NCI-H748 (cell line): ENCODE measurements at regions not wholly inside any gene's neighbourhood (a gene's known extent, or its start where the extent isn't known, plus 50 kb on each side); places are given as distances from the start of the nearest gene placed in this dataset.
A peak's percentile ranks its signal among the peaks of the same experiment; 100 is the strongest.
"Not testable (repeated sequence)": the region's sequence is repeated elsewhere in the genome, so short reads cannot be mapped to it uniquely, and the experiment has no call there.

ENCODE experiments used
- DNase-seq: peaks from one replicate; lab custom pipeline; 2025; ENCODE audit not compliant: unreplicated experiment; lab: John Stamatoyannopoulos, UW

- DNase-seq = no peak
Observed at GRCh38 chr1:2948751-2949680, 72.3 kb upstream of the ACTRT2 start.

- no peak for DNase-seq
Observed at GRCh38 chr1:2949966-2950925, 71.0 kb upstream of the ACTRT2 start.

DNA sequence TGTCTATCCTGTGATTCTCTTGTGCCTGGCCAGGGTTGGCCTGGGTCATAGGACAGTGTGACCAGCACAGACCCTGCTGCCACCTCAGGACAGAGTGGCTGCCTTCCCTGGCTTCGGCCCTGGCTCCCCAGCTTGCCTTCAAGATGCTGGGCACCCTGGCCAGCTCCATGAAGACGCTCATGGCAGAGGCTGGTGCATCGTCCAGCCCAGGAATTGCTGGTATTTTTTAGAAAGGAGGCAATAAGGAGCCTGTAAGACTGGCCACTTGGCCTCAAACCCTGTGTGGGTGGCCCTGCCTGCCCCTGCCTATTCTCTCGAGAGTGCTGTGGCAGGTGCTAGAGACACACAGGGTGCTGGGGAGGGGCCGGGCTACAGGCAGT is 70.4 kb upstream of the ACTRT2 start:
- no peak for DNase-seq

DNA sequence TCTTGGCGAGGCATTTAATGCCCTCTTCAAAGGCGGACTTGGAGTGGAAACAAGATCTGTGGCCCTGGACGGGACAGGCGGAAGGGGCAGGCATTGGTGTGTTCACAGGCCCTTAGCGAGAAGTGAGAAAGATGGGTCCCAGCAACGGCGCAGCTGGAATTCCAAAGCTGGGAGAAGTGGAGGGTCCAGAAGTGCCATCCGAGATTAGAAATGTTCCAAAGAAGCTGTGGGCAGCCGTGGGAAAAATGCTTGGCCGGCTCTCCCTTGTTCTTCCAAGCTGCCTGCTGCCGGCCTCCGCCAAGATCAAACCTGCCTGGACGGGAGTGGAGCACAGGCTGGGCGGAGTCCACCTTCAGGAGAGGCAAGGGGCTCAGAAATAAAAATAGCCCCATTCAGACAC is 69.4 kb upstream of the ACTRT2 start:
- DNase-seq = no peak

- DNase-seq = no peak
Observed at GRCh38 chr1:2952371-2952770, 68.9 kb upstream of the ACTRT2 start.

GRCh38 chr1:2952992-2953391 is 68.3 kb upstream of the ACTRT2 start:
- no peak for DNase-seq

- DNase-seq = no peak
Observed at GRCh38 chr1:2953688-2954285, 67.5 kb upstream of the ACTRT2 start.

DNA sequence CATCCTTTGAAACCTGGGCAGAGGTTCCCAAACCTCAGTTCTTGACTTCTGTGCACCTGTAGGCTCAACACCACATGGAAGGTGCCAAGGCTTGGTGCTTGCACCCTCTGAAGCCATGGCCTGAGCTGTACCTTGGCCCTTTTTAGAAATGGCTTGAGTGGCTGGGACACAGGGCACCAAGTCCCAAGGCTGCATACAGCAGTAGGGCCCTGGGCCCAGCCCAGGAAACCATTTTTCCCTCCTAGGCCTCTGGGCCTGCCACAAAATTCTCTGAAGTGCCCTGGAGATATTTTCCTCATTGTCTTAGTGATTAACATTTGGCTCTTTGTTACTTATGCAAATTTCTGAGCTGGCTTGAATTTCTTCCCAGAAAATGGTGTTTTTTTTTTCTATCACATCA is 65.6 kb upstream of the ACTRT2 start:
- no peak for DNase-seq

DNA sequence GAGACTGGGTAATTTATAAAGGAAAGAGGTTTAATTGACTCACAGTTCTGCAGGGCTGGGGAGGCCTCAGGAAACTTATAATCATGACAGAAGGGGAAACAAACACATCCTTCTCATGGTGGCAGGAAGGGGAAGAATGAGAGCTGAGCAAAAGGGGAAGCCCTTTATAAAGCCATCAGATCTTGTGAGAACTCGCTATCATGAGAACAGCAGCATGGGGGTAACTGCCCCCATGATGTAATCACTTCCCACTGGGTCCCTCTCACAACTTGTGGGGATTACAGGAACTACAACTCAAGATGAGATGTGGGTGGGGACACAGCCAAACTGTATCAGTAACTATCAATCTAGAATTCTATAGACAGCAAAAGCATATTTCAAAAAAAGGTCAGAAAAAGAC is 64.7 kb upstream of the ACTRT2 start:
- DNase-seq = no peak

DNA sequence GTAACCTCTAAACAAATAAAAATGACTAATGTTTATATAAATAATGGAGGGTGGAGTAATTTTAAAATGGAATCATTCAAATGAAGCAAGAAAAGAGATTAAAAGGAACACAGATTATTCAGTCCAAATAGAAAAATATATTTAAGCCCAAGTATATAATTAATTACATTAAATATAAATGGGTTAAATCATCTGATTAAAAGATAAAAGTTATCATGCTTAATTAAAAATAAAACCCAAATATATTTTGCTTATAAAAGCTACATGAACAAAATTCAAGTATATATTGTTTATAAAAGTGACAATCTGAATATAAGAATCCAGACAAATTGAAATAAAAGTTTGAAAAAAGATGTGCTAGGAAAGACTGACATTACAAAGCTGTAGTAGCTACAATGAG is 63.9 kb upstream of the ACTRT2 start:
- DNase-seq = no peak

GRCh38 chr1:2959881-2960280 is 61.4 kb upstream of the ACTRT2 start:
- not testable (repeated sequence) for DNase-seq

DNA sequence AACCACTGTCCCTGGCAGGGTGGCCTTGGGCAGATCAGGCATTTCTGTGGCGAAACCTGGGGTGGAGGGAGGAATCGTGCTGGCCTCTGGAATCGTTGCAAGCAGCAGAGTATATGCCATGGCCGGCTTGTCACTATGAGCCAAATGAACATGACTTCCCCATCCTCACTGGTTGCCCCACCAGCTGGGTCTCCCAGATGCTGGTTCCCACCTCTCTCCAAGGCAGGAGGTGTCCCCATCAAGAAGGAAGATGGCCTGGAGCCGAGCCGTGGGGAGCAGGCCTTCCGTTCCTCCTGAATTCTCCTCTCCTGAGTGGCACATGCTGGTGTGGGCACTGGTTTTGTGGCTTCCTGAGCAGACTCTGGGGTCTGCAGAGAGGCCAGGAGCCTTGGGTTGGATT is 60.2 kb upstream of the ACTRT2 start:
- DNase-seq = no peak

- no peak for DNase-seq
Observed at GRCh38 chr1:2961661-2962060, 59.6 kb upstream of the ACTRT2 start.

- DNase-seq = no peak
Observed at GRCh38 chr1:2962061-2962460, 59.2 kb upstream of the ACTRT2 start.

DNA sequence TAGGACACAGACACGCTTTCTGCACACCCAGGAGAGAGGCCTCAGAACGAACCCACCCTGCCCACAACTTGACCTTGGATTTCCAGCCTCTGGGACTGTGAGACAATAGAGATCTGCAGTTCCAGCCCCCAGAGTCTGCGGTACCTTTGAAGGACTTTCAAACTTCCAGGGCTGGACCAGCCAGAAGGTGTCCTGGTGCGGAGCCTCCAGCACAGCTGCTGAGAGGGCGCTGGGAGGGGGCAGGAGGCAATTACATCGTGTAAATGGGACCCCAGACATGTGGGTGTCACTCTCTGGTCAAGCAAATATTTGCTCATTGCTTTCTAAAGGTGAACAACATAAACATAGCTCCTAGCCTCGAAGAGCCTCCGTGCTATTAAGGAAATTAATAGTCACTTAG is 58.7 kb upstream of the ACTRT2 start:
- peak; percentile 52 for DNase-seq

GRCh38 chr1:2962946-2963345 is 58.3 kb upstream of the ACTRT2 start:
- DNase-seq = no peak

GRCh38 chr1:2965676-2966075 is 55.6 kb upstream of the ACTRT2 start:
- DNase-seq = no peak

- no peak for DNase-seq
Observed at GRCh38 chr1:2966449-2967328, 54.6 kb upstream of the ACTRT2 start.

DNA sequence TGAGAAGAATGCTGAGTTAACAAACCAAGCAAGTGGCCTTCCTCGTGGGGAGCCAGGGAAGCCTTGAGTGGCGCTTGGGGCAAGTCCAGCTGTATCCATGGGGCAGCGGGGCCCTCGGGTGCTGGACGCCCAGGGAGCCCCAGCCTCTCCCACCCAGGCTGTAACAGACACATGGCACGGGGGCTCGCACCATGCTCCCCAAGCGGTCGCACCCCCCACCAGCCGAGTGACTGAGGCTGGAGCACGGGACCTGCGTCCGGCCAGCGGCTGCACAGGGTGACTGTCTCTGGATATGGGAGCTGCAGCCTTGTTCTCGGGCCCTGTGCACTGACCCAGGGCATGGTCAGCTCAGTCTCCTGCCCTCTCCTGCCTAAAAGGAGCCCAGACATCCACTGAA is 53.9 kb upstream of the ACTRT2 start:
- DNase-seq = no peak

- no peak for DNase-seq
Observed at GRCh38 chr1:2967881-2968280, 53.4 kb upstream of the ACTRT2 start.

DNA sequence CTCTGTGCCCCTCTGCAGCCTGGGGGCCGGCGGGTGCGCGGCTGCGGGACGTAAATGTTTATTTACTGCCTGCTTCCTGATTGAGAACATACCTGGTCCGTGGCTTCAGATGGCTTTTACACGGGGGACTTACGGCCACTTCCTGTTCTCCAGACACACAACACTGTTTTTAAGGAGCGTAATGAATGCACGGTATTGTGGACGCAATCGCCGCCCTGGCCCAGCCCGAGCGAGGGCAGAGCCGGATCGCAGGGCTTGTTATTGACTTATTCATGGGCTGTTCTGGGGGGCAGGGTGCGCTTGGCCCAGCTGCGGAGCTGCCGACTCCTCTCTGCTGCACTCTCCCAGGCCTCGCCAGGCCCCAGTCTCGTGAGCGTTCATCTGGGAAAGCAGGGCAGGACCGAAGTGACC is 52.8 kb upstream of the ACTRT2 start:
- DNase-seq = peak; percentile 49
